ENCODE measurements at regions not wholly inside any gene's neighbourhood (a gene's known extent, or its start where the extent isn't known, plus 50 kb on each side); places are given as distances from the start of the nearest gene placed in this dataset.

GRCh38 chr14:40113671-40114070, 681.4 kb upstream of the FBXO33 start:
- no peak for TF ChIP-seq POLR2AphosphoS5 (IDR thresholded peaks at IDR 0.05; ENCODE audit: low read depth, low read length)
- no peak for TF ChIP-seq TAF1 (IDR thresholded peaks at IDR 0.05; ENCODE audit: borderline replicate concordance, insufficient read depth, low read length)
- TF ChIP-seq, protein P1, sequence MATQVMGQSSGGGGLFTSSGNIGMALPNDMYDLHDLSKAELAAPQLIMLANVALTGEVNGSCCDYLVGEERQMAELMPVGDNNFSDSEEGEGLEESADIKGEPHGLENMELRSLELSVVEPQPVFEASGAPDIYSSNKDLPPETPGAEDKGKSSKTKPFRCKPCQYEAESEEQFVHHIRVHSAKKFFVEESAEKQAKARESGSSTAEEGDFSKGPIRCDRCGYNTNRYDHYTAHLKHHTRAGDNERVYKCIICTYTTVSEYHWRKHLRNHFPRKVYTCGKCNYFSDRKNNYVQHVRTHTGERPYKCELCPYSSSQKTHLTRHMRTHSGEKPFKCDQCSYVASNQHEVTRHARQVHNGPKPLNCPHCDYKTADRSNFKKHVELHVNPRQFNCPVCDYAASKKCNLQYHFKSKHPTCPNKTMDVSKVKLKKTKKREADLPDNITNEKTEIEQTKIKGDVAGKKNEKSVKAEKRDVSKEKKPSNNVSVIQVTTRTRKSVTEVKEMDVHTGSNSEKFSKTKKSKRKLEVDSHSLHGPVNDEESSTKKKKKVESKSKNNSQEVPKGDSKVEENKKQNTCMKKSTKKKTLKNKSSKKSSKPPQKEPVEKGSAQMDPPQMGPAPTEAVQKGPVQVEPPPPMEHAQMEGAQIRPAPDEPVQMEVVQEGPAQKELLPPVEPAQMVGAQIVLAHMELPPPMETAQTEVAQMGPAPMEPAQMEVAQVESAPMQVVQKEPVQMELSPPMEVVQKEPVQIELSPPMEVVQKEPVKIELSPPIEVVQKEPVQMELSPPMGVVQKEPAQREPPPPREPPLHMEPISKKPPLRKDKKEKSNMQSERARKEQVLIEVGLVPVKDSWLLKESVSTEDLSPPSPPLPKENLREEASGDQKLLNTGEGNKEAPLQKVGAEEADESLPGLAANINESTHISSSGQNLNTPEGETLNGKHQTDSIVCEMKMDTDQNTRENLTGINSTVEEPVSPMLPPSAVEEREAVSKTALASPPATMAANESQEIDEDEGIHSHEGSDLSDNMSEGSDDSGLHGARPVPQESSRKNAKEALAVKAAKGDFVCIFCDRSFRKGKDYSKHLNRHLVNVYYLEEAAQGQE (IDR thresholded peaks at IDR 0.05; ENCODE audit: insufficient read depth in 1 of 2, low read depth in 2 of 2, low read length in 2 of 2) = no peak
- no peak for TF ChIP-seq SIN3A (IDR thresholded peaks at IDR 0.05; ENCODE audit: borderline replicate concordance, insufficient read depth, low read length)
- TF ChIP-seq FOXP2 (optimal IDR thresholded peaks at IDR 0.05; ENCODE audit: borderline replicate concordance, extremely low read depth, extremely low read length, insufficient read depth) = no peak

All from PFSK-1 (cell line).